Stomach smooth muscle (tissue), 2 donors: ENCODE measurements at regions not wholly inside any gene's neighbourhood (a gene's known extent, or its start where the extent isn't known, plus 50 kb on each side); places are given as distances from the start of the nearest gene placed in this dataset.

Source experiments
- H3K27ac ChIP-seq: one replicate; pipeline ENCODE4 v1.7.0; 2013; ENCODE audit warnings: mild to moderate bottlenecking, low read length, inconsistent platforms
- H3K27me3 ChIP-seq, 2 donors: one replicate each; pipeline ENCODE4 v1.7.0; 2013; ENCODE audit warnings: low read length in 2 of 2; ENCODE audit not compliant: insufficient read depth in 2 of 2, control insufficient read depth in 1 of 2
- H3K36me3 ChIP-seq, 2 donors: one replicate each; pipeline ENCODE4 v1.7.0; 2013; ENCODE audit warnings: low read length in 2 of 2; ENCODE audit not compliant: control insufficient read depth in 2 of 2, insufficient read depth in 2 of 2
- H3K4me1 ChIP-seq: one replicate; pipeline ENCODE4 v1.7.0; 2013; ENCODE audit warnings: low read length; ENCODE audit not compliant: control insufficient read depth, insufficient read depth
- H3K4me3 ChIP-seq, 2 donors: one replicate each; pipeline ENCODE4 v1.7.0; 2013; ENCODE audit warnings: low read length in 2 of 2
- H3K9ac ChIP-seq, 2 donors: one replicate each; pipeline ENCODE4 v1.7.0; 2013; ENCODE audit warnings: low read length in 2 of 2, mild to moderate bottlenecking in 1 of 2
- H3K9me3 ChIP-seq, 2 donors: one replicate each; pipeline ENCODE4 v1.7.0; 2013; ENCODE audit warnings: low read length in 2 of 2; ENCODE audit not compliant: control insufficient read depth in 2 of 2
- donor health status: healthy.
- donor health status: Pancreatic carcinoma.

- no peak overlapping the region for H3K27ac ChIP-seq
- H3K4me1 ChIP-seq = peaks cover 6% of the 10 kb centered on the region
- no peak overlapping the region for H3K9ac ChIP-seq
- H3K4me3 ChIP-seq = no peak overlapping the region
- no peaks in the 10 kb centered on the region for H3K9me3 ChIP-seq
- H3K36me3 ChIP-seq = no peaks in the 10 kb centered on the region
- no peaks in the 10 kb centered on the region for H3K27me3 ChIP-seq
These were observed 205.9 kb downstream of the PTEN start for GRCh38 chr10:88069338-88069737.

GRCh38 chr10:88070080-88070880 is 206.9 kb downstream of the PTEN start:
- Histone ChIP-seq H3K9ac (no peak overlapping the region), H3K27ac (no peak overlapping the region), H3K36me3 (no peaks in the 10 kb centered on the region), H3K4me1 (no peaks in the 10 kb centered on the region), H3K4me3 (no peak overlapping the region), H3K9me3 (no peaks in the 10 kb centered on the region), H3K27me3 (no peaks in the 10 kb centered on the region)

GRCh38 chr10:88071879-88072278 is 208.5 kb downstream of the PTEN start:
- H3K9ac ChIP-seq = no peak overlapping the region
- H3K4me1 ChIP-seq = no peaks in the 10 kb centered on the region
- H3K36me3 ChIP-seq = no peaks in the 10 kb centered on the region
- no peak overlapping the region for H3K4me3 ChIP-seq
- no peaks in the 10 kb centered on the region for H3K27me3 ChIP-seq
- H3K27ac ChIP-seq = no peak overlapping the region
- H3K9me3 ChIP-seq = no peaks in the 10 kb centered on the region

GRCh38 chr10:88073682-88074081 is 210.3 kb downstream of the PTEN start:
- Histone ChIP-seq H3K36me3 (no peaks in the 10 kb centered on the region), H3K27me3 (no peaks in the 10 kb centered on the region), H3K4me1 (no peaks in the 10 kb centered on the region), H3K27ac (no peak overlapping the region), H3K9me3 (no peaks in the 10 kb centered on the region), H3K9ac (no peak overlapping the region), H3K4me3 (no peak overlapping the region)

GRCh38 chr10:88074971-88075370 is 211.5 kb downstream of the PTEN start:
- Histone ChIP-seq H3K4me3 (no peak overlapping the region), H3K36me3 (no peaks in the 10 kb centered on the region), H3K9ac (no peak overlapping the region), H3K27me3 (no peaks in the 10 kb centered on the region), H3K4me1 (no peaks in the 10 kb centered on the region), H3K27ac (no peak overlapping the region), H3K9me3 (no peaks in the 10 kb centered on the region)

- Histone ChIP-seq H3K27ac (no peak overlapping the region), H3K4me3 (no peak overlapping the region), H3K9me3 (no peaks in the 10 kb centered on the region), H3K4me1 (peaks cover 2% of the 10 kb centered on the region), H3K9ac (no peak overlapping the region), H3K27me3 (no peaks in the 10 kb centered on the region), H3K36me3 (no peaks in the 10 kb centered on the region)
These were observed 212.8 kb downstream of the PTEN start for GRCh38 chr10:88076027-88076880.

GRCh38 chr10:88077977-88078376 is 214.6 kb downstream of the PTEN start:
- Histone ChIP-seq H3K27me3 (no peaks in the 10 kb centered on the region), H3K27ac (no peak overlapping the region), H3K9me3 (no peaks in the 10 kb centered on the region), H3K4me3 (no peak overlapping the region), H3K36me3 (no peaks in the 10 kb centered on the region), H3K9ac (no peak overlapping the region), H3K4me1 (peaks cover 2% of the 10 kb centered on the region)

- Histone ChIP-seq H3K9ac (no peak overlapping the region), H3K4me1 (peaks cover 2% of the 10 kb centered on the region), H3K36me3 (no peaks in the 10 kb centered on the region), H3K9me3 (no peaks in the 10 kb centered on the region), H3K27ac (no peak overlapping the region), H3K27me3 (no peaks in the 10 kb centered on the region), H3K4me3 (no peak overlapping the region)
These were observed 216.8 kb downstream of the PTEN start for GRCh38 chr10:88080213-88080612.

GRCh38 chr10:88081457-88082054 is 218.1 kb downstream of the PTEN start:
- H3K9ac ChIP-seq = no peak overlapping the region
- peaks cover 2% of the 10 kb centered on the region for H3K4me1 ChIP-seq
- no peaks in the 10 kb centered on the region for H3K9me3 ChIP-seq
- no peak overlapping the region for H3K4me3 ChIP-seq
- no peaks in the 10 kb centered on the region for H3K36me3 ChIP-seq
- no peaks in the 10 kb centered on the region for H3K27me3 ChIP-seq
- no peak overlapping the region for H3K27ac ChIP-seq

- H3K36me3 ChIP-seq = no peaks in the 10 kb centered on the region
- no peaks in the 10 kb centered on the region for H3K9me3 ChIP-seq
- peaks cover 2% of the 10 kb centered on the region for H3K4me1 ChIP-seq
- no peak overlapping the region for H3K27ac ChIP-seq
- no peaks in the 10 kb centered on the region for H3K27me3 ChIP-seq
- H3K9ac ChIP-seq = no peak overlapping the region
- H3K4me3 ChIP-seq = no peak overlapping the region
These were observed 219.0 kb downstream of the PTEN start for GRCh38 chr10:88082391-88082790.
